GM19025 (cell line): ENCODE measurements at regions not wholly inside any gene's neighbourhood (a gene's known extent, or its start where the extent isn't known, plus 50 kb on each side); places are given as distances from the start of the nearest gene placed in this dataset.
"Not testable (repeated sequence)": the region's sequence is repeated elsewhere in the genome, so short reads cannot be mapped to it uniquely, and the experiment has no call there.

ENCODE experiments used
- ATAC-seq: cut with Tn5 transposase; IDR thresholded peaks from one replicate; pipeline ENCODE4 v1.9.1; 2021; ENCODE audit warnings: mild to moderate bottlenecking, low read depth, moderate library complexity; ENCODE audit not compliant: unreplicated experiment

DNA sequence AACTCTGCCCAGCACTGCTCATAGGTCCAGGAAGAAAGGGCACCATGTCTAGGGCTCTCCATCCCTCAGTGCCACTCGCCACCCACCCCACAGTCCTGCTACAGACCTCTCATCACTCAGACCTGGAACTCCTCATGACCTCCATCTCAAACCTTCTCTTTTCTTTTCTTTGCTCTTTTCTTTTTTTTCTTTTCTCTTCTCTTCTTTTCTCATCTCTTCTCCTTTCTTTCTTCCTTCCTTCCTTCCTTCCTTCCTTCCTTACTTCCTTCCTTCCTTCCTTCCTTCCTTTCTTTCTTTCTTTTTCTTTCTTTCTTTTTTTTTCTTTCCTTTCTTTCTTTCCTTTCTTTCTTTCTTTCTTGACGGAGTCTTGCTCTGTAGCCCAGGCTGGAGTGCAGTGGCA lies 122.2 kb downstream of the KLF6 start:
- no peak for ATAC-seq

GRCh38 chr10:3661271-3661670 lies 123.7 kb downstream of the KLF6 start:
- ATAC-seq: no peak

DNA sequence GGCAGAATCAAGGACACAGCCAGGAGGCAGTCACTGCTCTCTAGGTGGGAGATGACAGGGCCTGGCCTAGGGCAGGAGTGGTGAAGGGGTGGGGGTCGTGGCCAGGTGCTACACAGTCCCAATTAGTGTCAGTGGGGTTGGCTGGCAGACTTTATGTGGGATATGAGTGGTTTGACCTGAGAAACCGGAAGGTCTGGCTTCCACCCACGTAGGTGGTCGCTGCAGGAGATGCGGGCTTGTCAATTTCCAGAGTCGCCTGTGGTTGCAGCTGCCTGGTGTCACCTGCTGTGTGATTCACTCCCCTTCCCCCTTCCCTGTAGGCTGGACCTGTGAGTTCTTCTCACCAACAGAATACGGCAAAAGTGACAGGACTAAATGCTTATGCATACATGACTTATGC lies 124.3 kb downstream of the KLF6 start:
- no peak for ATAC-seq

- ATAC-seq: no peak
These were observed 125.6 kb downstream of the KLF6 start for GRCh38 chr10:3659203-3659917.

DNA sequence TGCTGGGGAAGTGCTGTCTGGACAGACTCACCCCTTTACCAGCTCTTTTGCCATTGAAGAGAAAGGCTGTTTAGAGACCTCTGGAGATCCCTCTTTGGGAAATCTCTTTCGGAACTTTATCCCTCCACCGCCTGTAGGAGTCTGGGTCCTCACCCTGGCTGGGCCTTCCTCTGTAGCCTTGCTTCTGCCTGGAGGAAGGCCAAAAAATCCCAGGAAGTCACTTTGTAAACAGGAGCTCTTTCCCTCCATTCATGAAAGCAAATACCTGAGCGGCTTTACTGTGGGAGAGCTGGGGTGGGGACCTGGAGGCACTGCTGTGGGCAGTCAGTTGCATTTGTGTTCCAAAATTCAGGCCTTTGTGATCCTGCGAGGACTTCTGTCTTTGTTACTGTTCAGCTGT lies 126.2 kb downstream of the KLF6 start:
- ATAC-seq: no peak

- no peak for ATAC-seq
These were observed 128.8 kb downstream of the KLF6 start for GRCh38 chr10:3656214-3656613.

GRCh38 chr10:3655528-3655927 lies 129.5 kb downstream of the KLF6 start:
- no peak for ATAC-seq

- no peak for ATAC-seq
These were observed 130.0 kb downstream of the KLF6 start for GRCh38 chr10:3654980-3655379.

GRCh38 chr10:3654496-3654895 lies 130.5 kb downstream of the KLF6 start:
- no peak for ATAC-seq

DNA sequence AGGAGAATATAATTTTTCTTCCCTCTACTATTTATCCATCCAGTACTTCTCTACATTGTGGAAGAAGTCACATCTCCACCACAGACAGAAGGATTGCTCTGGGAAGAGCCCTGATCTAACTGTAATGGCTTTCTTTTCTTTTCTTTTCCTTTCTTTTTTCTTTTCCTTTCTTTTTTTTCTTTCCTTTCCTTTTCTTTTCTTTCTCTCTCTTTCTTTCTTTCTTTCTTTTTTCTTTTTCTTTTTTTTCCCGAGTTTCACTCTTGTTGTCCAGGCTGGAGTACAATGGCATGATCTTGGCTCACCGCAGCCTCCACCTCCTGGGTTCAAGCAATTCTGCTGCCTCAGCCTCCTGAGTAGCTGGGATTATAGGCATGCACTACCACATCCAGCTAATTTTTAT lies 131.7 kb downstream of the KLF6 start:
- not testable (repeated sequence) for ATAC-seq

DNA sequence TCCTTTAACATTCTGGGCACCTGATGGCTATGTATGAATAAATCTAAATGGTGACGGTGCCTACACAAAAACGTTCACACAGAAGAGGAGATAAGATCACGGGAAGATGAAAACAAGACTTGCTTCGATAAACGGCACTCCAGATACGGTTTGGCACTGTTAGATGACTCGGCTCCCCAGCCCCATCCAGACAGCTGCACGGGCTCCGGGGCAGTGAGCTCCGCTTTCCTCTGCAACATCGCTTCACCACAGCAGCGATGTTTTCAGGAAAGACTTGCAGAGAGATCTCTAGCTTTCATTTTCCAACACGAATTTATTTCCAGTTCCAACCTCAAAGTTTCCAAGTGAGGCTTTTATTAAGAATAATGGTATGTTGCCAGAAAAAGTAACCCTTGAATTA lies 132.1 kb downstream of the KLF6 start:
- no peak for ATAC-seq

DNA sequence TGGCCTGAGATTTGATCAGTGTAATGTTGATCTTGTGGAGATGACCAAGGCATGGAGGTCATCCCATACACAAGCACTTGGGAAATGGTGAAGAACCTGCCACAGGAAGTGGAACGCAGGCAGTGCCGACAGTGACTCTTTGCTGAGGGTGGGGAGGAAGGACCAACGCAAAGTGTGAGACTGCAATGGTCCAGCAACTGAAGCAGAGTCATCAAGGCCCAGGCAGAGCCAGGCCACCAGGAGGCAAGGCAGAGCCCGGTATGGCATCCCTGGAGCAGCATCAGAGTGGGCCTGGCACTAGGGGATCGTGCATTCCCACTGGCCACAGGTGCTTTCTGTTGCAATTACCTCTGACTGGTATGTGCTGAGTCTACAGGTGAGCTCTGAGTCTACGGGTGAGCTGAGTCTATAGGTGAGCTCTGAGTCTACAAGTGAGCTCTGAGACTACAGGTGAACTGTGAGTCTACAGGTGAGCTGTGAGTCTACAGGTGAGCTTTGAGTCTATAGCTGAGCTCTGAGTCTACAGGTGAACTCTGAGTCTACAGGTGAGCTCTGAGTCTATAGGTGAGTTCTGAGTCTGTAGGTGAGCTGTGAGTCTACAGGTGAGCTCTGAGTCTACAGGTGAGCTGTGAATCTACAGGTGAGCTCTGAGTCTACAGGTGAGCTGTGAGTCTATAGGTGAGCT lies 132.9 kb downstream of the KLF6 start:
- no peak for ATAC-seq

DNA sequence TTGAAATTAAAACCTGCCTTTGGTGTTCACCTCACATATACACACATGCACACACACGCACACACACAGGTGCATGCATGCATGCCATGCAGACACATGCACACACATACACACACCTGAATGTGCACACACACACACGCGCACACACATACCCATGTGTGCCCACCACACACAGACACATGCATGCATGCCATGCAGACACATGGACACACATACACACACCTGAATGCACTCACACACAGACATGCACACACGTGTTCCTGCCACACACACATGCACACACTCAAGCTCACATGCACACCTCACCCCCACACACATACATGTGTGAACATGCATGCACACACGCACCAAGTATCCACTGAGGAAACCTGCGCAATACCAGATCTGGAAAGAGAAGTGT lies 136.4 kb downstream of the KLF6 start:
- no peak for ATAC-seq

- no peak for ATAC-seq
These were observed 136.8 kb downstream of the KLF6 start for GRCh38 chr10:3648170-3648569.

GRCh38 chr10:3647074-3647473 lies 137.9 kb downstream of the KLF6 start:
- ATAC-seq: no peak

DNA sequence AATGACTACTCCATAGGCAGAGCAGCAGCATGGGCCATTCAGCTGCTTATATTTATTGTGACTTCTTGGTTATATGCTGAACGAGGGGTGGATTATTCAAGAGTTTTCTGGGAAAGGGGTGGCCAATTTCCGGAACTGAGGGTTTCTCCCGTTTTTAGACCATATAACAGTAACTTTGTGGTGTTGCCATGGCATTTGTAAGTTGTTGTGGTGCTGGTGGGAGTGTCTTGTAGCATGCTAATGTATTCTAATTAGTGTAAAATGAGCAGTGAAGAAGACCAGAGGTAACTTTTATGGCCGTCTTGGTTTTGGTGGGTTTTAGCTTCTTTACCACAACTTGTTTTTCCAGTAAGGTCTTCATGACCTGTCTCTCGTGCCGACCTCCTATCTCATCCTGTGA lies 139.6 kb downstream of the KLF6 start:
- no peak for ATAC-seq

DNA sequence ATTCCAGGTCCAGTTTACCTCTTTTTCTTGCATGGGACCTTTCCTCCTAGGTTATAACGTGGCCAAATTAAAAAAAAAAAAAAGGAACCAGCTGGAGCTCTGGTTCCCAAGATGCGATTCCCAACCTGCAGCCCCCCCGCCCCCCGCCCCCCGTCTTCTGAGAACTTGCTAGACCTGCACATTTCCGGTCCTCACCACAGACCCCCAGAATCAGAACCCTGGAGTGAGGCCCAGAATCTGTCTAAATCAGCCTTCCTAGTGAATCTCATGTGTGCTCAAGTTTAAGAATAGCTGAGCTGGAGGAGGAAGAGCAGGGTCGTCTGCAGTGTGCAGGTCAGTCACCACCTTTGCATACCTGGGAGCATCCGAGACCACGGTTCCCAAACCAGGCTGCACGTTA lies 144.2 kb downstream of the KLF6 start:
- no peak for ATAC-seq

- ATAC-seq: no peak
These were observed 145.5 kb downstream of the KLF6 start for GRCh38 chr10:3639546-3639945.

DNA sequence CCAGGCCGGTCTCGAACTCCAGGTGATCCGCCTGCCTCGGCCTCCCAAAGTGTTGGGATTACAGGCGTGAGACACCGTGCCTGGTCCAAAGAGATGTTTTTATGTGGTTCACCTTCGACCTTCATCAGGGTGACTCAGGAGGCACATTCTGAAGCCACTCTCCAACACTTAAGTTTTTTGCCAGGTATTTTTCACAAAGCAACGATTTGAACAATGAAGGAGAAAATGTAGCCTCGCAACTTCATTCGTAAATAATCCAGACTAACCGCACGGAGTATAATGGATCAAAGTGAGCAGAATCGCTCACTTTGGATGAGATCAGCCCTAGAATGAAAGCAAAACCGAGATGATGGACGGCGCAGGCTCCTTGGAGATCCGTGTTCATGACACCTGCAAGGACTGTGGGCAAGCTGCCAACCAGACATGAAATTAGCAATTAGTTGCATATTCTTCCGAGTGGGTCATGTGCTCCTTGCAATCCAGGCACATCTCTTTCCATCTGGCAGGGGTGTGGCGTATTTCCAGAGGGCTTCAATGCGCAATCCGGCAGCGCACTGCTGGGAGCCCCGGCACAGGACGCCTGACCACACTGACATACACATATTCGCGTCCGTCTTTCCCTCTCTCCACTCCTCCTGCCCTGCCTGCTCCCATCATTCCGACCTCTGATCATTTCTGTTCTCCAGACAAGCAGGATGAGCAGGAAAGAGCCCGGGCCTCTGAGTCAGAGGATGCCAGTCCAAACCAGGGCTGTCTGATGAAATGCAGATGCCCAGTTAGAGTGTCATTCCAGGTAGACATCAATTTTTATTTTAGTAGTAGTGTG lies 148.4 kb downstream of the KLF6 start:
- ATAC-seq: no peak

DNA sequence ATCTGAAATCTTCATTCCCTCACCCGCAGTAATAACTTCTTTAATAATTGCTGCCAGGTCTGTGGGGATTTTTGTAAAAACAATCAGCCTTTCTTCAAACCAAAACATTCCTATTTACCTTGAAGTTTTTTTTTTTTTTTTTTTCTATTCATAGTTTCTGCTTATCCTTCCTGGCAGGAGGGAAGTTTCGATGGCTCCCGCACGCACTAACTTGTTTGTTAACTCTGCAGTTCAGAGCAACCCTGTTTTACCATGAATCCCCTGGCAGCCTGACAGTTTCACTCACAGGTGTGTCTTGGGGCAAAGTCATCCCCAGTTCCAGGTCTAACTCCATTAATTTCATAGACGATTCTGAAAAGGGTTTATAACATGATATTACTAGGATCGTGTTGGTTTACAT lies 149.3 kb downstream of the KLF6 start:
- ATAC-seq: no peak

GRCh38 chr10:3635211-3635671 lies 149.8 kb downstream of the KLF6 start:
- no peak for ATAC-seq
